RWPE2 (cell line): ENCODE measurements at regions not wholly inside any gene's neighbourhood (a gene's known extent, or its start where the extent isn't known, plus 50 kb on each side); places are given as distances from the start of the nearest gene placed in this dataset.

ENCODE experiments used
- ATAC-seq: fragments of 200-7000 bp; cut with Tn5 transposase; 3 replicates; pipeline ENCODE4 v1.9.1; 2021; ENCODE audit warnings: low read depth
- DNase-seq: peaks from one replicate; pipeline ENCODE4 v3.0.0-alpha.2; 2020; ENCODE audit warnings: low spot score
- H3K27ac ChIP-seq: fragments of 450-650 bp; 2 replicates; pipeline ENCODE4 v1.5.1; 2017; ENCODE audit warnings: mild to moderate bottlenecking; ENCODE audit not compliant: poor library complexity, severe bottlenecking
- H3K27me3 ChIP-seq: fragments of 250-450 bp; sonication (Bioruptor Pico); 2 replicates; pipeline ENCODE4 v1.5.1; 2021; ENCODE audit warnings: mild to moderate bottlenecking, moderate library complexity; ENCODE audit not compliant: insufficient read depth, poor library complexity, severe bottlenecking
- H3K36me3 ChIP-seq: fragments of 250-450 bp; sonication (Bioruptor Pico); 2 replicates; pipeline ENCODE4 v1.5.1; 2020; ENCODE audit warnings: low read depth, mild to moderate bottlenecking, moderate library complexity
- H3K4me1 ChIP-seq: fragments of 250-450 bp; sonication (Bioruptor Pico); 2 replicates; pipeline ENCODE4 v1.5.1; 2021; ENCODE audit warnings: mild to moderate bottlenecking, moderate library complexity; ENCODE audit not compliant: insufficient read depth, poor library complexity, severe bottlenecking
- H3K4me3 ChIP-seq: fragments of 250-450 bp; sonication (Bioruptor Pico); 2 replicates; pipeline ENCODE4 v1.5.1; 2021; ENCODE audit warnings: mild to moderate bottlenecking, moderate library complexity; ENCODE audit not compliant: severe bottlenecking
- H3K9me3 ChIP-seq: fragments of 250-450 bp; sonication (Bioruptor Pico); 2 replicates; pipeline ENCODE4 v1.5.1; 2021; ENCODE audit warnings: mild to moderate bottlenecking, moderate library complexity; ENCODE audit not compliant: severe bottlenecking
- TF ChIP-seq, protein P1 (sequence below): fragments of 450-650 bp; IDR thresholded peaks from one replicate; pipeline ENCODE4 v1.5.1; 2017; ENCODE audit warnings: mild to moderate bottlenecking, moderate library complexity; ENCODE audit not compliant: poor library complexity, severe bottlenecking

DNA sequence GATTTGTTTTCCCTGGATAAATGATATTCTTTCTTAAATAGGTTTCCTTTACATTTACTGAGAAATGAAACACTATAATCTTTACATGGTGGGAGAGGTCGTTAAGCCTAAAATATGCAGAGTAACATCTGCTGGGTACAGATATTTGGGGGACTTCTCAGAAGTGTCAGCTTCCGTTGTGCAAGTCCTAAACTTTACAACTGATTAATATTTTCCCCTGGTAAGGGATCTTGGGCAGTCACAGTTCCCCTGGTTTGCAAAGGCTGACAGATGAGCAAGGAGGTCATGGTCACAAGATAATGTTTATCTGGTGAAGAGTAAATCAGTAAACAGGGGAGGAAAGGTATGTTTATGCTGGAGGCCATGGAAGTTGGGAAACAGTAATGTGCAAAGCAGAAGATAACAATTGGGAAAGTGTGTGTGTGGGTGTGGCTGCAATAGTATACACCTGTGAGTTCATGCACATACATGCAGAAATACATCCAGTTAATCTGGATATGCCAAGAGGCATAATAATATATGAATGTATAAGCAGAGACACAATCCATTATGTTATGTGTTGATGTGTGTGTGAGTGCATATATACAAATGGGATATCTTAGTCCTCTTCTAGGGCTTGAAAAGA, 508.2 kb upstream of the FAM241A start:
- peaks cover 14% of the 10 kb centered on the region for H3K4me1 ChIP-seq
- H3K27ac ChIP-seq: no peak overlapping the region
- DNase-seq: no peak
- no peaks in the 10 kb centered on the region for H3K27me3 ChIP-seq
- H3K36me3 ChIP-seq: no peaks in the 10 kb centered on the region
- TF ChIP-seq, protein P1, sequence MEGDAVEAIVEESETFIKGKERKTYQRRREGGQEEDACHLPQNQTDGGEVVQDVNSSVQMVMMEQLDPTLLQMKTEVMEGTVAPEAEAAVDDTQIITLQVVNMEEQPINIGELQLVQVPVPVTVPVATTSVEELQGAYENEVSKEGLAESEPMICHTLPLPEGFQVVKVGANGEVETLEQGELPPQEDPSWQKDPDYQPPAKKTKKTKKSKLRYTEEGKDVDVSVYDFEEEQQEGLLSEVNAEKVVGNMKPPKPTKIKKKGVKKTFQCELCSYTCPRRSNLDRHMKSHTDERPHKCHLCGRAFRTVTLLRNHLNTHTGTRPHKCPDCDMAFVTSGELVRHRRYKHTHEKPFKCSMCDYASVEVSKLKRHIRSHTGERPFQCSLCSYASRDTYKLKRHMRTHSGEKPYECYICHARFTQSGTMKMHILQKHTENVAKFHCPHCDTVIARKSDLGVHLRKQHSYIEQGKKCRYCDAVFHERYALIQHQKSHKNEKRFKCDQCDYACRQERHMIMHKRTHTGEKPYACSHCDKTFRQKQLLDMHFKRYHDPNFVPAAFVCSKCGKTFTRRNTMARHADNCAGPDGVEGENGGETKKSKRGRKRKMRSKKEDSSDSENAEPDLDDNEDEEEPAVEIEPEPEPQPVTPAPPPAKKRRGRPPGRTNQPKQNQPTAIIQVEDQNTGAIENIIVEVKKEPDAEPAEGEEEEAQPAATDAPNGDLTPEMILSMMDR: no peak
- H3K9me3 ChIP-seq: no peaks in the 10 kb centered on the region
- H3K4me3 ChIP-seq: no peak overlapping the region
- ATAC-seq: no peak

DNA sequence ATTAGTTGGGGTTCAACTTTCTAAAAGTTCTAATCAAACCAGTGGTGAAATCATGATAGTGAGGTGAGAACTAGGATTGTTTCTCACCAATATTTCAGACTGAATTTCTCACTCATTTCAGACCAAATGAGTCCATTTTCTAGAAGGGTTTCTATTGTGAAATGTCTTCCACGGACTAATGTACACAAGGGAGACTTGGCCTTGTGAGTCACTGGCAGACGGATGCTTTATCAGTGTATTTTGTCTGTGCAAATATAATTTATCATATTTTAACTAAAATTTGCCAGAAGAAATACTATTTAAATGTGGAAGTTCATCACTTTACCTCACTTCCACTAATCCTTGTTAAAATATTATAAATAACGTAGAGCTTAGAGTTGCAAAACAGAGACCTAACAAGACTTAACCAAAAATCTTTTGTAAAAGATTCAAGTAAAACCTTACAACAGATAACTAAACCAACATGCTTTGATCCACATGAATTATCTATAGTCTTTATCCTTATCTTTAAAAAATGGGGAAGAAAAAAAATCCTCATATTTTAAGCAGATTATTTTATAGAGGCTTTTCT, 506.0 kb upstream of the FAM241A start:
- ATAC-seq (peak; percentile 66), DNase-seq (no peak)
- Histone ChIP-seq H3K4me1 (peaks cover 14% of the 10 kb centered on the region), H3K9me3 (no peaks in the 10 kb centered on the region), H3K27ac (peak overlapping the region; percentile 47), H3K4me3 (no peak overlapping the region), H3K36me3 (no peaks in the 10 kb centered on the region), H3K27me3 (no peaks in the 10 kb centered on the region)
- TF ChIP-seq, protein P1: no peak

DNA sequence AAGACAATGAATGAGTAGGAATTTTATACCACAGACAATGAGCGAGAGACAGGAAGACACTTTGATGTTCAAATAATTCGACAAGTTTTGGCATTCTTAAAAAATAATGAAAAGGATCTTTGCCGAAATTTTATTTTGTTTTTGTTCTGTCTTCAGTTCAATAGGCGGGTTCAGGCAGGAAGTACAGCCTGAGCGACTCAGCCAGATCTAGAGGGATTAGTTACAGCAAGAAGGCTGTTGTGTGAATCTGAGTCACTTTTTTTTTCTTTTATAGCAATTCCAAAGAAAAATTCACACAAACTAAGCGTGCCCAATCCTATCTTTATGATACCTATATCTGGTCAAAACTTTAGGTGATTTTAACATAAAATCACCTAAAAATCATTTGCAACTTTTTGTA, 505.4 kb upstream of the FAM241A start:
- no peaks in the 10 kb centered on the region for H3K9me3 ChIP-seq
- TF ChIP-seq, protein P1: no peak
- peaks cover 14% of the 10 kb centered on the region for H3K4me1 ChIP-seq
- H3K4me3 ChIP-seq: no peak overlapping the region
- ATAC-seq: peak; percentile 79
- no peaks in the 10 kb centered on the region for H3K27me3 ChIP-seq
- peak overlapping the region; percentile 47 for H3K27ac ChIP-seq
- DNase-seq: no peak
- no peaks in the 10 kb centered on the region for H3K36me3 ChIP-seq

DNA sequence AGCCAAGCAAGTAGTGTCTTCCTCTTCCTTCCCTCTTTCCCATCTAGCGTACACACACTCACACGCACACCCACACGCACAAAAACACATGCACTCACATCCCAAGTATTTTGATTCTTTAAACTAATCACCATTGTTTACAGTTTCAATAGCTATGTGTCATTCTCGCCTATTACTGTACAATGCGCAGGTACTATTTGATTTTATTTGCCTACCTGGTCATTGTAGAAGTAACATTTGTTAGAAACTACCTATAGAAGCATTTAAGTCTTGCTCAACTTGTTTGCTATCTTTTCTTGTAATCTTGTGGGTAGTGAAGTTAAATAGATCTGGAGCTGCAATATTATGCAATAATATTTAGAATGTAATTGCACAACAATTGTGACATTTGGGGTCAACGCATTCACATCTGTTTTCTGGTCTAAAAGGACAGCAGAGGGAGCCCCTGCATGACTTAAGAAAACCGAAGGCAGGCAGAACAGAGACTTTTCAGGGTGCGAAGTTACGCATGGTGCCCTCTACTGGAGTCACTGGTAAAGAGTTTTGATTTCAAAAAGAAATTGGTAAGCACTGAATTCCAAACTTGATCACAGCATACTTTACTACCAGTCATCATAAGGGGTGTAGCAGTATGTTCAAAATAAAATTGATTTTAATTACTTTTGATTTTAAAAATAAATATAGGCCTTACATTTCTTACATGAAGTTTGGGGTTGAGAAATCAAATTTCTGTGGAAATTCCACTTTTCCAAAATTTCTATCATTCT, 503.3 kb upstream of the FAM241A start:
- Histone ChIP-seq H3K36me3 (no peaks in the 10 kb centered on the region), H3K4me3 (no peak overlapping the region), H3K4me1 (peaks cover 14% of the 10 kb centered on the region), H3K27me3 (no peaks in the 10 kb centered on the region), H3K27ac (no peak overlapping the region), H3K9me3 (no peaks in the 10 kb centered on the region)
- DNase-seq (peak; percentile 50), ATAC-seq (peak; percentile 76)
- TF ChIP-seq, protein P1: peak; percentile 97

DNA sequence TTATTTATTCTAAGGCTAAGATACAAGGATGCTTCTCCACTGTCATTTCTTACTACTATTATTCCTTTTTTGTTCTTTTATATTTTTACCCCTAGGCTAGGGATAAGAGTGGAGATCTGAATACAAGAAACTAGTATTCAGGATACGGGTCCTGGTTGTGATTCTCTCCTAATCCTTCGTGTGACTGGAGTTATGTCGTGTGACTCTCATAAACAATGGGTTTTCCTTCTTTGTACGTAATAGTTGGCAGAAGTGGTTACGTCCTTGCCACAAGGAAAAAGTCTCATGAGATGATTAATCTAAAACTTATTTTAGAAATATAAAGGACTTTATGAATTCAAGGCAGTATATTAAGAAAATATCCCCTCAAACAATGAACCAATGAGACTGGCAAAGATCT, 497.2 kb upstream of the FAM241A start:
- ATAC-seq: no peak

More for the DNA sequence above, 497.2 kb upstream of the FAM241A start:
- Histone ChIP-seq H3K27ac (no peak overlapping the region), H3K27me3 (no peaks in the 10 kb centered on the region), H3K9me3 (no peaks in the 10 kb centered on the region), H3K4me3 (no peak overlapping the region), H3K36me3 (no peaks in the 10 kb centered on the region), H3K4me1 (peaks cover 5% of the 10 kb centered on the region)
- no peak for DNase-seq
- TF ChIP-seq, protein P1: no peak
